Activated CD4-positive, alpha-beta T cell treated with anti-CD3 and anti-CD28 coated beads for 36 hours (primary cell): ENCODE measurements at regions not wholly inside any gene's neighbourhood (a gene's known extent, or its start where the extent isn't known, plus 50 kb on each side); places are given as distances from the start of the nearest gene placed in this dataset.
"Not testable (repeated sequence)": the region's sequence is repeated elsewhere in the genome, so short reads cannot be mapped to it uniquely, and the experiment has no call there.

Source experiments
- ATAC-seq: fragments of 200-7000 bp; cut with Tn5 transposase; one replicate; pipeline ENCODE4 v1.10.0; 2021; ENCODE audit warnings: mild to moderate bottlenecking, moderate library complexity
- CTCF ChIA-PET: fragments of 350-600 bp; sonication (Branson Sonifier 250); formaldehyde crosslinking; loops from one replicate; lab custom pipeline; 2021; ENCODE audit warnings: antibody characterized with exemption; lab: Charles Lee
- POLR2A ChIA-PET: fragments of 350-600 bp; sonication (Branson Sonifier 250); formaldehyde crosslinking; loops from one replicate; lab custom pipeline; 2021; ENCODE audit warnings: antibody characterized with exemption, inconsistent platforms; lab: Charles Lee
- DNase-seq: peaks from one replicate; pipeline ENCODE4 v3.0.0-alpha.2; 2020
- H3K27ac Mint-ChIP-seq: one replicate; pipeline ENCODE4 v1.8.0; 2021; ENCODE audit warnings: mixed read lengths
- H3K27me3 Mint-ChIP-seq: one replicate; pipeline ENCODE4 v1.8.0; 2021; ENCODE audit warnings: mixed read lengths
- H3K36me3 Mint-ChIP-seq: one replicate; pipeline ENCODE4 v1.8.0; 2021; ENCODE audit warnings: low read depth, mixed read lengths
- H3K4me1 Mint-ChIP-seq: one replicate; pipeline ENCODE4 v1.8.0; 2021; ENCODE audit warnings: mixed read lengths
- H3K4me3 Mint-ChIP-seq: one replicate; pipeline ENCODE4 v1.8.0; 2021; ENCODE audit warnings: mild to moderate bottlenecking, moderate library complexity, mixed read lengths
- H3K9me3 Mint-ChIP-seq: one replicate; pipeline ENCODE4 v1.8.0; 2021; ENCODE audit warnings: low read depth, mixed read lengths
- intact Hi-C, 2 experiments: fragments of 100-400 bp; cut with DNase I in 1 of 2; cut with micrococcal nuclease in 1 of 2; formaldehyde crosslinking; loops; one replicate each; pipeline versions ENCODE4 v1.14.2 to v1.15.1; 2022 to 2024; cut with DNase I, micrococcal nuclease

- ChIA-PET POLR2A (no interaction called here), CTCF (no interaction called here)
- Mint-ChIP-seq H3K36me3 (no peaks in the 10 kb centered on the region), H3K27me3 (no peaks in the 10 kb centered on the region), H3K27ac (no peak overlapping the region), H3K4me1 (no peaks in the 10 kb centered on the region), H3K9me3 (peaks cover 2% of the 10 kb centered on the region), H3K4me3 (no peak overlapping the region)
- intact Hi-C loops: no loop called here
- no peak for ATAC-seq
- no peak for DNase-seq
Observed at GRCh38 chr13:61898207-61898606, 482.6 kb upstream of the PCDH20 start.

GRCh38 chr13:61891401-61891800, 475.8 kb upstream of the PCDH20 start:
- no peaks in the 10 kb centered on the region for H3K27me3 Mint-ChIP-seq
- no peaks in the 10 kb centered on the region for H3K9me3 Mint-ChIP-seq
- H3K4me3 Mint-ChIP-seq: no peak overlapping the region
- DNase-seq: no peak
- no peaks in the 10 kb centered on the region for H3K4me1 Mint-ChIP-seq
- ChIA-PET CTCF (no interaction called here), POLR2A (no interaction called here)
- H3K36me3 Mint-ChIP-seq: no peaks in the 10 kb centered on the region
- ATAC-seq: no peak
- no peak overlapping the region for H3K27ac Mint-ChIP-seq
- intact Hi-C loops: no loop called here

- intact Hi-C loops: no loop called here
- no peak overlapping the region for H3K4me3 Mint-ChIP-seq
- H3K27me3 Mint-ChIP-seq: no peaks in the 10 kb centered on the region
- CTCF ChIA-PET: no interaction called here
- POLR2A ChIA-PET: no interaction called here
- no peaks in the 10 kb centered on the region for H3K4me1 Mint-ChIP-seq
- H3K27ac Mint-ChIP-seq: no peak overlapping the region
- peaks cover 2% of the 10 kb centered on the region for H3K9me3 Mint-ChIP-seq
- no peak for DNase-seq
- ATAC-seq: no peak
- H3K36me3 Mint-ChIP-seq: no peaks in the 10 kb centered on the region
Observed at GRCh38 chr13:61884830-61885229, 469.2 kb upstream of the PCDH20 start.

- Mint-ChIP-seq H3K4me1 (no peaks in the 10 kb centered on the region), H3K36me3 (no peaks in the 10 kb centered on the region), H3K4me3 (no peak overlapping the region), H3K9me3 (peaks cover 10% of the 10 kb centered on the region), H3K27ac (no peak overlapping the region), H3K27me3 (no peaks in the 10 kb centered on the region)
- intact Hi-C loops: no loop called here
- CTCF ChIA-PET: no interaction called here
- peak; percentile 28 for DNase-seq
- peak; percentile 39 for ATAC-seq
- POLR2A ChIA-PET: no interaction called here
Observed at GRCh38 chr13:61880578-61881283, 465.1 kb upstream of the PCDH20 start.

GRCh38 chr13:61878565-61878964, 462.9 kb upstream of the PCDH20 start:
- H3K27me3 Mint-ChIP-seq, ATAC-seq, DNase-seq, H3K27ac Mint-ChIP-seq, H3K36me3 Mint-ChIP-seq, H3K4me3 Mint-ChIP-seq, POLR2A ChIA-PET, H3K4me1 Mint-ChIP-seq, intact Hi-C loops: not testable (repeated sequence)
- CTCF ChIA-PET: interaction anchor here (0.6 kb wide), 1 partner anchor 936 kb away, joined by 4 read pairs; no protein-coding TSS in a partner anchor
- peaks cover 12% of the 10 kb centered on the region for H3K9me3 Mint-ChIP-seq

- no peak for DNase-seq
- Mint-ChIP-seq H3K27me3 (no peaks in the 10 kb centered on the region), H3K27ac (no peak overlapping the region), H3K4me1 (no peaks in the 10 kb centered on the region), H3K4me3 (no peak overlapping the region), H3K36me3 (no peaks in the 10 kb centered on the region), H3K9me3 (peaks cover 11% of the 10 kb centered on the region)
- no peak for ATAC-seq
- ChIA-PET CTCF (no interaction called here), POLR2A (no interaction called here)
- intact Hi-C loops: no loop called here
Observed at GRCh38 chr13:61874970-61875579, 459.4 kb upstream of the PCDH20 start.

GRCh38 chr13:61873717-61874116, 458.1 kb upstream of the PCDH20 start:
- Mint-ChIP-seq H3K36me3 (no peaks in the 10 kb centered on the region), H3K27ac (no peak overlapping the region), H3K4me1 (no peaks in the 10 kb centered on the region), H3K4me3 (no peak overlapping the region), H3K27me3 (no peaks in the 10 kb centered on the region), H3K9me3 (peaks cover 16% of the 10 kb centered on the region)
- DNase-seq: no peak
- ATAC-seq: no peak
- intact Hi-C loops: no loop called here
- CTCF ChIA-PET: interaction anchor here (0.8 to 1.2 kb wide), 2 partner anchors 8 to 13 kb away, joined by 3 to 4 read pairs; no protein-coding TSS in a partner anchor
- POLR2A ChIA-PET: no interaction called here

- ATAC-seq: no peak
- Mint-ChIP-seq H3K4me1 (no peaks in the 10 kb centered on the region), H3K9me3 (peaks cover 5% of the 10 kb centered on the region), H3K27ac (no peak overlapping the region), H3K4me3 (no peak overlapping the region), H3K27me3 (no peaks in the 10 kb centered on the region), H3K36me3 (no peaks in the 10 kb centered on the region)
- ChIA-PET POLR2A (no interaction called here), CTCF (no interaction called here)
- intact Hi-C loops: no loop called here
- no peak for DNase-seq
Observed at GRCh38 chr13:61857198-61857597, 441.5 kb upstream of the PCDH20 start.

GRCh38 chr13:61852116-61852619, 436.5 kb upstream of the PCDH20 start:
- H3K4me1 Mint-ChIP-seq: no peaks in the 10 kb centered on the region
- DNase-seq (no peak), ATAC-seq (no peak)
- ChIA-PET POLR2A (no interaction called here), CTCF (no interaction called here)
- no peak overlapping the region for H3K4me3 Mint-ChIP-seq
- intact Hi-C loops: no loop called here
- H3K9me3 Mint-ChIP-seq: peaks cover 5% of the 10 kb centered on the region
- no peaks in the 10 kb centered on the region for H3K36me3 Mint-ChIP-seq
- no peaks in the 10 kb centered on the region for H3K27me3 Mint-ChIP-seq
- no peak overlapping the region for H3K27ac Mint-ChIP-seq

- no peaks in the 10 kb centered on the region for H3K36me3 Mint-ChIP-seq
- CTCF ChIA-PET: no interaction called here
Observed at GRCh38 chr13:61850794-61851193, 435.1 kb upstream of the PCDH20 start.

GRCh38 chr13:61838568-61838967, 422.9 kb upstream of the PCDH20 start:
- CTCF ChIA-PET: no interaction called here

More at GRCh38 chr13:61850794-61851193, 435.1 kb upstream of the PCDH20 start:
- H3K27me3 Mint-ChIP-seq: no peaks in the 10 kb centered on the region
- H3K4me3 Mint-ChIP-seq: no peak overlapping the region
- ATAC-seq (no peak), DNase-seq (no peak)
- peaks cover 1% of the 10 kb centered on the region for H3K9me3 Mint-ChIP-seq
- POLR2A ChIA-PET: no interaction called here
- intact Hi-C loops: no loop called here
- no peak overlapping the region for H3K27ac Mint-ChIP-seq
- H3K4me1 Mint-ChIP-seq: no peaks in the 10 kb centered on the region

GRCh38 chr13:61833228-61833627, 417.6 kb upstream of the PCDH20 start:
- ChIA-PET CTCF (no interaction called here), POLR2A (no interaction called here)
- no peak overlapping the region for H3K27ac Mint-ChIP-seq
- peaks cover 5% of the 10 kb centered on the region for H3K9me3 Mint-ChIP-seq
- no peak overlapping the region for H3K4me3 Mint-ChIP-seq
- DNase-seq (no peak), ATAC-seq (no peak)
- no peaks in the 10 kb centered on the region for H3K36me3 Mint-ChIP-seq
- no peaks in the 10 kb centered on the region for H3K27me3 Mint-ChIP-seq
- intact Hi-C loops: no loop called here
- H3K4me1 Mint-ChIP-seq: no peaks in the 10 kb centered on the region

More at GRCh38 chr13:61838568-61838967, 422.9 kb upstream of the PCDH20 start:
- Mint-ChIP-seq H3K27me3 (no peaks in the 10 kb centered on the region), H3K9me3 (peaks cover 5% of the 10 kb centered on the region), H3K36me3 (no peaks in the 10 kb centered on the region), H3K4me3 (no peak overlapping the region), H3K4me1 (no peaks in the 10 kb centered on the region), H3K27ac (no peak overlapping the region)
- no peak for DNase-seq
- POLR2A ChIA-PET: no interaction called here
- intact Hi-C loops: no loop called here
- ATAC-seq: no peak
